ENCODE measurements at regions not wholly inside any gene's neighbourhood (a gene's known extent, or its start where the extent isn't known, plus 50 kb on each side); places are given as distances from the start of the nearest gene placed in this dataset.

DNA sequence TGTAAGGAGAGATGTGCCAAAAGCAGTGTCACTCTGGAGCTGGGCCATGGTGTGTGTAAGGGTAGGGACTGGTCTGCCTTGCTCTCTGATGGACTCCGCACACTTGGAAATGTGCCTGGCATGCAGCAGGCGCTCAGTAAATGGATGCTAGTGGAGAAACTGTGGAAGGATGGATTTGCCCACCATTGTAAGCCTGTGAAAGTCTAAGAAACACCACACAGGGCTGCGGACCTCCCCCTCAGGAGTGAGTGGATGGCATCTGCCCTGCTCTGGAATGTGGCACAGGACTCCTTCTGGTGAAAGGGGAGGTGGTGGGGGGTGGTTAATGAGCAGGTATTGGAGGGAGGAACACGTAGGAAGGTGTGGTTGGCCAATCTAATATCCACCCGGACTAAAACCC lies 62.2 kb upstream of the ACAN start:
- DNase-seq, result no peak
- in situ Hi-C loops (cut with MboI; ENCODE audit: low pct_unique_long_range_greater_than_20kb, low sequenced_read_pairs), result no loop called here

GRCh38 chr15:88741671-88742070 lies 61.6 kb upstream of the ACAN start:
- no peak for DNase-seq
- in situ Hi-C loops (cut with MboI; ENCODE audit: low pct_unique_long_range_greater_than_20kb, low sequenced_read_pairs), result no loop called here

- in situ Hi-C loops (cut with MboI; ENCODE audit: low pct_unique_long_range_greater_than_20kb, low sequenced_read_pairs), result no loop called here
- no peak for DNase-seq
Observed at GRCh38 chr15:88742161-88742560, 61.1 kb upstream of the ACAN start.

DNA sequence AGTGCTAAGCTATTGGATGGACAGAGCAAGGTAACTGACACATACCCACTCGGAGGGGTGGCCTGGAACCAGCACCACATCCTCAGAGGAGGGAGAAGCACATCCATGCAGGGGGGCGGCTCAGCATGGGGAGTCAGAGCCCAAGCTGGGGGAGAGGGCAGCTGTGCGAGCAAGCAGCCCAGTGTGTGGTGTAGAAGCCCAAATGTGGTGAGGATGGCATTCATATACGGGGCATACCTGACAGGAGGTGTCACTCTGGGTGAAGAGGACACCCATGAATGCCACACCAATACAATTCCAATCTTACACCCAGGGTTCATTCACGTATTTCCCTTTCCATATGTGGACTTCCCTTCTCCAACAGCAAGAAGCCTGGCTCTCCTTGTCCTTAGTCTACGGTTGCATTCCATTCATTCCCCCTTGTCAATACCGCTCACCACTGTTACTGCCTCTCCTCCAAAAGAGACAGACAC lies 58.7 kb upstream of the ACAN start:
- in situ Hi-C loops (cut with MboI; ENCODE audit: low pct_unique_long_range_greater_than_20kb, low sequenced_read_pairs), result no loop called here
- DNase-seq, result no peak

GRCh38 chr15:88745065-88745464 lies 58.2 kb upstream of the ACAN start:
- DNase-seq, result no peak
- in situ Hi-C loops (cut with MboI; ENCODE audit: low pct_unique_long_range_greater_than_20kb, low sequenced_read_pairs), result no loop called here

GRCh38 chr15:88745696-88746095 lies 57.5 kb upstream of the ACAN start:
- no peak for DNase-seq
- in situ Hi-C loops (cut with MboI; ENCODE audit: low pct_unique_long_range_greater_than_20kb, low sequenced_read_pairs), result no loop called here

- in situ Hi-C loops (cut with MboI; ENCODE audit: low pct_unique_long_range_greater_than_20kb, low sequenced_read_pairs), result no loop called here
- no peak for DNase-seq
Observed at GRCh38 chr15:88746451-88746850, 56.8 kb upstream of the ACAN start.

GRCh38 chr15:88747111-88747510 lies 56.1 kb upstream of the ACAN start:
- in situ Hi-C loops (cut with MboI; ENCODE audit: low pct_unique_long_range_greater_than_20kb, low sequenced_read_pairs), result no loop called here
- DNase-seq, result no peak

- in situ Hi-C loops (cut with MboI; ENCODE audit: low pct_unique_long_range_greater_than_20kb, low sequenced_read_pairs), result no loop called here
- DNase-seq, result no peak
Observed at GRCh38 chr15:88747631-88748030, 55.6 kb upstream of the ACAN start.

DNA sequence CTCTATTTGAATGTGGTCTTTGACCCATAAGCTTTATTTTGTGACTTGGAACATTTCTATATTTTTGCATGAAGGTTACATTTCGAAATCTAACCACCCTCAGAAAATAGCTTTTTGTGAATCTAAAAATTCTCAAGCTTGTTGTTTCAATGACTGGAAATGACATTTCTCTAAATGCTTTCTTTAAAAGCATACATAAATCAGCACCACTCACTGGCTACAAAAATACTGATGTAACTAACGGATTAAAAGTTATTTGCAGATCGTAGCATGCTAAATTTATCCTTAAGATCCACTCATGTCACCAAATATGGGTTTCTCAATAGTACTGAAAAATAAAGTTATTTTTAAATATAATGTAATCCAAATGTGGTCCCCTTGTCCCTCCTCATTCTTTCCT lies 55.2 kb upstream of the ACAN start:
- DNase-seq, result no peak
- in situ Hi-C loops (cut with MboI; ENCODE audit: low pct_unique_long_range_greater_than_20kb, low sequenced_read_pairs), result no loop called here

DNA sequence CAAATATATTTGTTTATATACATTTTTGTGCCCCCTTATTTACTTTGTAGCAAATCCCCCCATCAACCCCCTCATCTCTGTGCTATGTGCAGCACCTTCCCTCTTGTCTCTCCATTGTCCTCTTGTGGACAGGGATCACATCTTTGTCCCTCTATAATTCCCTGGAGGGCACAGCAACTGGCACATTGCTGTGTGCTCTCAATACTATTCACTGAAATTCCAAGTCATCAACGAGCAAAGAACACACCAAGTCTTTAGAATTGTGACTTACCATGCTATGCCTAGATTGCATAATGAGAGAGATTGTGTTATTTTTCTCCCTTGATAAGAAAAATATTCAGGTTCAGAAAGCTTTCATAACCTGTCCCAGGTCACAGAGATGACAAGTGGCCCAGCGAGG lies 54.6 kb upstream of the ACAN start:
- in situ Hi-C loops (cut with MboI; ENCODE audit: low pct_unique_long_range_greater_than_20kb, low sequenced_read_pairs), result no loop called here
- no peak for DNase-seq

DNA sequence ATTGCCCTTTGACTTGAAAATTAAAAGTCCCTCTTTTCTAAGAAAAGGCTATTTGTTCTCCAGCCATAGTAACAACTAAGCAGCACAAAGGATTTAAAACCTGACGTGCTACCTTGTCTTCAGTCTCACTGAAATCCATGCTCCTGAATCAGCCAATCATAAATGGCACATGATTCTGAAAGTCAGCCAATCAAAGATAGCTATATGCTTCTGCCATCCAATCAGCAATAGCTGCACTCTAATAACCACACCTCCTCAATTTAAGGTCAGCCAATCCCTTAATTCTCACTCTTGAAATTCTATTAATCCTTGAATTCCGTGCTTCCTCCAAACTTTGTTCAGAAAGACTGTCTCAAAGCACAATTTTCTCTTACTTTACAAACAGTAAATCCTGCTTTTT lies 53.5 kb upstream of the ACAN start:
- in situ Hi-C loops (cut with MboI; ENCODE audit: low pct_unique_long_range_greater_than_20kb, low sequenced_read_pairs), result no loop called here
- DNase-seq, result no peak

GRCh38 chr15:88752501-88752900 lies 50.7 kb upstream of the ACAN start:
- DNase-seq, result no peak
- in situ Hi-C loops (cut with MboI; ENCODE audit: low pct_unique_long_range_greater_than_20kb, low sequenced_read_pairs), result no loop called here

- no peak for DNase-seq
- in situ Hi-C loops (cut with MboI; ENCODE audit: low pct_unique_long_range_greater_than_20kb, low sequenced_read_pairs), result no loop called here
Observed at GRCh38 chr15:88752951-88753350, 50.3 kb upstream of the ACAN start.

Measured in KBM-7 (cell line).